ENCODE measurements at regions not wholly inside any gene's neighbourhood (a gene's known extent, or its start where the extent isn't known, plus 50 kb on each side); places are given as distances from the start of the nearest gene placed in this dataset.

GRCh38 chr13:94952787-94953186, 240.4 kb upstream of the SOX21 start:
- TF ChIP-seq, protein P1, sequence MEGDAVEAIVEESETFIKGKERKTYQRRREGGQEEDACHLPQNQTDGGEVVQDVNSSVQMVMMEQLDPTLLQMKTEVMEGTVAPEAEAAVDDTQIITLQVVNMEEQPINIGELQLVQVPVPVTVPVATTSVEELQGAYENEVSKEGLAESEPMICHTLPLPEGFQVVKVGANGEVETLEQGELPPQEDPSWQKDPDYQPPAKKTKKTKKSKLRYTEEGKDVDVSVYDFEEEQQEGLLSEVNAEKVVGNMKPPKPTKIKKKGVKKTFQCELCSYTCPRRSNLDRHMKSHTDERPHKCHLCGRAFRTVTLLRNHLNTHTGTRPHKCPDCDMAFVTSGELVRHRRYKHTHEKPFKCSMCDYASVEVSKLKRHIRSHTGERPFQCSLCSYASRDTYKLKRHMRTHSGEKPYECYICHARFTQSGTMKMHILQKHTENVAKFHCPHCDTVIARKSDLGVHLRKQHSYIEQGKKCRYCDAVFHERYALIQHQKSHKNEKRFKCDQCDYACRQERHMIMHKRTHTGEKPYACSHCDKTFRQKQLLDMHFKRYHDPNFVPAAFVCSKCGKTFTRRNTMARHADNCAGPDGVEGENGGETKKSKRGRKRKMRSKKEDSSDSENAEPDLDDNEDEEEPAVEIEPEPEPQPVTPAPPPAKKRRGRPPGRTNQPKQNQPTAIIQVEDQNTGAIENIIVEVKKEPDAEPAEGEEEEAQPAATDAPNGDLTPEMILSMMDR (conservative IDR thresholded peaks at IDR 0.05; ENCODE audit: low read depth, low read length): no peak
- no peak for DNase-seq (ENCODE audit: low read depth)
- H3K4me3 ChIP-seq (ENCODE audit: low read depth, low read length): no peak overlapping the region

GRCh38 chr13:94950303-94950702, 238.0 kb upstream of the SOX21 start:
- no peak for DNase-seq (ENCODE audit: low read depth)
- H3K4me3 ChIP-seq (ENCODE audit: low read depth, low read length): no peak overlapping the region
- TF ChIP-seq, protein P1 (conservative IDR thresholded peaks at IDR 0.05; ENCODE audit: low read depth, low read length): peak; percentile 24

DNA sequence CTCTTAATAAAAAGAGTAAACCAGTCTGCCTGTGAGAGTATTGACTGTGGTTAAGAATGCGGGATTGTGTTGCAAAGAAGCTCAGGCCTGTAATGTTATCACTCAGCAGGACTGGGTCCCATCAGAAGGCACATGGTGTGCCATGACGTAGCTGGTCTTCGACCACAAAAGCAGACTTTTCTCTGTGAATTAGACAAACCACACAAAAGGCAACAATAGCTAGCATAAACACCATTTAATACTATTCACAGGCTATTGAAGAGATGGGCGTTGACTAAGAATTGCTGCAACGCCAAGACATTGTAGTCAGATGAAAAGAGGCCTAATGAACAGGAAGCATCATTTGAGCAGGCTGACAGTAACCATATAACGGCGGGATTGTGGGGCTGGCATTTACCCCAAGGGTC, 235.6 kb upstream of the SOX21 start:
- no peak overlapping the region for H3K4me3 ChIP-seq (ENCODE audit: low read depth, low read length)
- TF ChIP-seq, protein P1 (conservative IDR thresholded peaks at IDR 0.05; ENCODE audit: low read depth, low read length): no peak
- DNase-seq (ENCODE audit: low read depth): no peak

DNA sequence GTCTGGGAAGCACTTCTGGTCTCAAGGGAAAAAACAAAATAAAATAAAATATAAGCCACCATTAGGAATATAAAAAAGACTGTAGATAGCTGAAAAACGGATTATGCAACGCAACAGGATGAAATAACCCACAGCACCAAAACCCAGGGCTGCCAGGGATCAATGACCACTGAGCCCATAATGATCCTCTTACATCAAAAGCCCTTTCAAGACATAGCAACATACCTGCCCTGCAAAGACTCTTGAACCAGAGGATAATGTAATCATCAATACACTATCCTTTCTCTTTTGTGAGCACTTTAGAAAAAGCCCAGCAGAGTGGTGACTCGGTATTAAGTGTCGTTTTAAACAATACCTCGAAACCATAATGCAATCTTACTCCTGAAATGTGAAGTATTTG, 235.0 kb upstream of the SOX21 start:
- no peak overlapping the region for H3K4me3 ChIP-seq (ENCODE audit: low read depth, low read length)
- no peak for DNase-seq (ENCODE audit: low read depth)
- TF ChIP-seq, protein P1 (conservative IDR thresholded peaks at IDR 0.05; ENCODE audit: low read depth, low read length): no peak

DNA sequence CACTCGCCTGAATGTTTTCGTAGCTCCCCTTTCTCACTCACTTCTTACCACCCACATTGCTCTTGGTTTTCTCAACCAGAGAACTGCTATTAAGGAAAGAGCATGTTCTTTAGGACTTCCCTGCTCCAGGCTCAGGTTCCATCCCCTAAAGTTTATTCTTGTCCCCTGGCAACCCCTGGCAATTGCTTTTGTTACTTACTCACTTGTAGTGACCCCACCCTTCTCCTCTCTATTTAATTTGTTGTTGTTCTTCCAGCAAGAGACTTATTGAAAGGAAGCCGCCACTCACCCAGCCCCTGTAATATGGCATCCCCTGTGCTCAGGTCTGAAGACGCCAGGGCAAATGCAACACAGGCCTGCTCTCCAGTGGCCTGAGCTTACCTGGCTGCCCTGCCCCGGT, 233.7 kb upstream of the SOX21 start:
- no peak overlapping the region for H3K4me3 ChIP-seq (ENCODE audit: low read depth, low read length)
- DNase-seq (ENCODE audit: low read depth): no peak
- TF ChIP-seq, protein P1 (conservative IDR thresholded peaks at IDR 0.05; ENCODE audit: low read depth, low read length): no peak

- no peak for DNase-seq (ENCODE audit: low read depth)
- no peak overlapping the region for H3K4me3 ChIP-seq (ENCODE audit: low read depth, low read length)
- TF ChIP-seq, protein P1 (conservative IDR thresholded peaks at IDR 0.05; ENCODE audit: low read depth, low read length): no peak
Observed at GRCh38 chr13:94938124-94938523, 225.8 kb upstream of the SOX21 start.

GRCh38 chr13:94936633-94937032, 224.3 kb upstream of the SOX21 start:
- TF ChIP-seq, protein P1 (conservative IDR thresholded peaks at IDR 0.05; ENCODE audit: low read depth, low read length): no peak
- no peak overlapping the region for H3K4me3 ChIP-seq (ENCODE audit: low read depth, low read length)
- no peak for DNase-seq (ENCODE audit: low read depth)

Data from choroid plexus epithelial cell (primary cell).